ENCODE measurements at regions not wholly inside any gene's neighbourhood (a gene's known extent, or its start where the extent isn't known, plus 50 kb on each side); places are given as distances from the start of the nearest gene placed in this dataset.
"Not testable (repeated sequence)": the region's sequence is repeated elsewhere in the genome, so short reads cannot be mapped to it uniquely, and the experiment has no call there.

DNA sequence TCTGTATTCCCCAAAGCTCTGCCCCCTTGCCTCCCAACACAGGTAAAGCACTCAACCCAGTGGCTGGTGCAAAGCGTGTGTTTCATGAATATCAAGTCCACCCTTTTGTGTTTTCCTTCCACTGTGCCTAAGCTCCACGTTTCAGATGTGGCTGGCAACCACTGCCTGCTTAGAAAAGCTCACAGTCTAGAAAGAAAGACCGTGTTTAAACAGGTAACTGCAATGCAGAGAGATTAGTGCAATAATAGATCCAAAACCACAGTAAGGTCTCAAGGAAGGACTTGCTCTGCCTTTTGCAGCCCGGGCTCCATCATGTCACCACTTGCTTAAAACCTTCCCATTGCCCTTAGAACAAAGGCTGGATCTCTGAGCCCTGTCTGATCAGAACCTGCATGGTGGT is 240.2 kb upstream of the C16orf82 start:
- TF ChIP-seq EZH2phosphoT487 (IDR thresholded peaks at IDR 0.05; ENCODE audit: borderline replicate concordance, low read length) = no peak
- TF ChIP-seq, protein P1, sequence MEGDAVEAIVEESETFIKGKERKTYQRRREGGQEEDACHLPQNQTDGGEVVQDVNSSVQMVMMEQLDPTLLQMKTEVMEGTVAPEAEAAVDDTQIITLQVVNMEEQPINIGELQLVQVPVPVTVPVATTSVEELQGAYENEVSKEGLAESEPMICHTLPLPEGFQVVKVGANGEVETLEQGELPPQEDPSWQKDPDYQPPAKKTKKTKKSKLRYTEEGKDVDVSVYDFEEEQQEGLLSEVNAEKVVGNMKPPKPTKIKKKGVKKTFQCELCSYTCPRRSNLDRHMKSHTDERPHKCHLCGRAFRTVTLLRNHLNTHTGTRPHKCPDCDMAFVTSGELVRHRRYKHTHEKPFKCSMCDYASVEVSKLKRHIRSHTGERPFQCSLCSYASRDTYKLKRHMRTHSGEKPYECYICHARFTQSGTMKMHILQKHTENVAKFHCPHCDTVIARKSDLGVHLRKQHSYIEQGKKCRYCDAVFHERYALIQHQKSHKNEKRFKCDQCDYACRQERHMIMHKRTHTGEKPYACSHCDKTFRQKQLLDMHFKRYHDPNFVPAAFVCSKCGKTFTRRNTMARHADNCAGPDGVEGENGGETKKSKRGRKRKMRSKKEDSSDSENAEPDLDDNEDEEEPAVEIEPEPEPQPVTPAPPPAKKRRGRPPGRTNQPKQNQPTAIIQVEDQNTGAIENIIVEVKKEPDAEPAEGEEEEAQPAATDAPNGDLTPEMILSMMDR (IDR thresholded peaks at IDR 0.05; ENCODE audit: low read depth, low read length, poor library complexity, severe bottlenecking) = no peak
- Histone ChIP-seq H3K79me2 (ENCODE audit: control insufficient read depth, low read length) (no peaks in the 10 kb centered on the region), H3K4me1 (ENCODE audit: control insufficient read depth, low read length) (no peaks in the 10 kb centered on the region), H3F3A (ENCODE audit: control insufficient read depth, insufficient read depth) (no peaks in the 10 kb centered on the region), H3K4me3 (ENCODE audit: low read length) (no peak overlapping the region), H3K4me2 (ENCODE audit: low read length) (no peak overlapping the region), H4K20me1 (ENCODE audit: control insufficient read depth, insufficient read depth, low read depth, low read length) (no peaks in the 10 kb centered on the region), H3K36me3 (ENCODE audit: control insufficient read depth, low read length) (no peaks in the 10 kb centered on the region), H3K27ac (ENCODE audit: low read depth, low read length) (no peak overlapping the region), H3K27me3 (ENCODE audit: control insufficient read depth, low read length) (peaks cover 12% of the 10 kb centered on the region), H3K9me3 (ENCODE audit: control insufficient read depth, insufficient read depth, low read length) (no peaks in the 10 kb centered on the region), H3K9me2 (replicated peaks; ENCODE audit: control insufficient read depth, low read length) (no peaks in the 10 kb centered on the region)

DNA sequence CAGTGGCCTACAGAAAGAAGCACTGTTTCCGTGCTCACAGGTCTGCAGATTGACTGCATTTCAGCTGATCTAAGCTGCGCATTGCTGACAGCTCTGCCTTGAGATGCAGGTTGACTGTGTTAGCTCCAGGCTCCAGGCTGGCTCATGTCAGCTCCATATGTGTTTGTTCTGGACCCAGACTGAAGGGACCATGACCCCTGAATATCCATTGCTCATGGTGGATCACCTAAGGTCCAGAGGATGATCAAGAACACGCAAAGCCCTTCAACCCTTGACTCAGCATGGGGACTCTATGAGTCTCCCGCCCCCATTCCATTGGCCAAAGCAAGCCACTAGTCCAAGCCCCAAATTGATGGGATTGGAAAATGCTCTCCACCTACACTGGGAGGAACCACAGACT is 239.3 kb upstream of the C16orf82 start:
- H3K4me3 ChIP-seq (ENCODE audit: low read length) = no peak overlapping the region
- H3K4me2 ChIP-seq (ENCODE audit: low read length) = no peak overlapping the region
- TF ChIP-seq, protein P1 (IDR thresholded peaks at IDR 0.05; ENCODE audit: low read depth, low read length, poor library complexity, severe bottlenecking) = no peak
- TF ChIP-seq EZH2phosphoT487 (IDR thresholded peaks at IDR 0.05; ENCODE audit: borderline replicate concordance, low read length) = no peak
- H3K4me1 ChIP-seq (ENCODE audit: control insufficient read depth, low read length) = no peaks in the 10 kb centered on the region
- no peaks in the 10 kb centered on the region for H3K9me2 ChIP-seq (replicated peaks; ENCODE audit: control insufficient read depth, low read length)
- H3F3A ChIP-seq (ENCODE audit: control insufficient read depth, insufficient read depth) = no peaks in the 10 kb centered on the region
- no peaks in the 10 kb centered on the region for H3K36me3 ChIP-seq (ENCODE audit: control insufficient read depth, low read length)
- no peaks in the 10 kb centered on the region for H4K20me1 ChIP-seq (ENCODE audit: control insufficient read depth, insufficient read depth, low read depth, low read length)
- H3K79me2 ChIP-seq (ENCODE audit: control insufficient read depth, low read length) = no peaks in the 10 kb centered on the region
- peaks cover 14% of the 10 kb centered on the region for H3K27me3 ChIP-seq (ENCODE audit: control insufficient read depth, low read length)
- H3K9me3 ChIP-seq (ENCODE audit: control insufficient read depth, insufficient read depth, low read length) = no peaks in the 10 kb centered on the region
- no peak overlapping the region for H3K27ac ChIP-seq (ENCODE audit: low read depth, low read length)

DNA sequence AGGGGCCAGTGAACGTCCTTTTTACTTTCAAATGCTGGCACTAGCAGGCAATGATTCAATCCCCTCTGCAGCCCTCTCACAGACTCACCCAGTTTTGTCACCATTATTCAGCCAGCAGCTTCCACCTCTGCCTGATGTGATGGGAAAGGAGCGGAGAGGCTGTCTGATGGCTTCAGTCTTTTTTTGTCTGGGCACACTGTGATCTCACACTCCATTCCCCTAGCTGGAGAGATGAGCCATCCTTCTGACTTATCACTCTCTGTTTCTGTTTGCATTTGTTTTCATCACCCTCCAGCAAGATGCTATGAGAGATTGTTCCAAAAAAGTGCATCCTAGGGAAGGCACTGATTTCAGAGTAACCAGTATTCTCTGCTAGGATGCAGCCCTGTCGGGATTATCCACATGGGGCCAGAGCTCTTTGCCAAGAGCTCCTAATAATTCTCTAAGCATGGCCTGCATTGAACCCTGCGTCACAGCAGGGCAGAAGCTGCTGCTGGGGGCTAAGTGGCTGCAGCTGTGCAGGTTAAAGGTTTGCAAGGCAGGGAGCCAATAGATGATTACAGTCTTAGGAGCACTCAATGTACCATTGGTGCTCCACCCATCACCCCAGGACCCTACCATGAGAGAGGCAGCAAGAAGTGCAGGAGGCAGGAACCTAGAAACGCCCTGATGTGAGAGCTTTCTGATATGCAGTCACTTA is 236.1 kb upstream of the C16orf82 start:
- H4K20me1 ChIP-seq (ENCODE audit: control insufficient read depth, insufficient read depth, low read depth, low read length) = no peaks in the 10 kb centered on the region
- no peaks in the 10 kb centered on the region for H3K9me3 ChIP-seq (ENCODE audit: control insufficient read depth, insufficient read depth, low read length)
- no peak overlapping the region for H3K4me2 ChIP-seq (ENCODE audit: low read length)
- H3K27me3 ChIP-seq (ENCODE audit: control insufficient read depth, low read length) = peaks cover 14% of the 10 kb centered on the region
- no peak overlapping the region for H3K27ac ChIP-seq (ENCODE audit: low read depth, low read length)
- H3F3A ChIP-seq (ENCODE audit: control insufficient read depth, insufficient read depth) = no peaks in the 10 kb centered on the region
- no peak overlapping the region for H3K4me3 ChIP-seq (ENCODE audit: low read length)
- no peaks in the 10 kb centered on the region for H3K36me3 ChIP-seq (ENCODE audit: control insufficient read depth, low read length)
- H3K79me2 ChIP-seq (ENCODE audit: control insufficient read depth, low read length) = no peaks in the 10 kb centered on the region
- H3K4me1 ChIP-seq (ENCODE audit: control insufficient read depth, low read length) = no peaks in the 10 kb centered on the region
- no peak for TF ChIP-seq EZH2phosphoT487 (IDR thresholded peaks at IDR 0.05; ENCODE audit: borderline replicate concordance, low read length)
- TF ChIP-seq, protein P1 (IDR thresholded peaks at IDR 0.05; ENCODE audit: low read depth, low read length, poor library complexity, severe bottlenecking) = no peak
- H3K9me2 ChIP-seq (replicated peaks; ENCODE audit: control insufficient read depth, low read length) = no peaks in the 10 kb centered on the region

DNA sequence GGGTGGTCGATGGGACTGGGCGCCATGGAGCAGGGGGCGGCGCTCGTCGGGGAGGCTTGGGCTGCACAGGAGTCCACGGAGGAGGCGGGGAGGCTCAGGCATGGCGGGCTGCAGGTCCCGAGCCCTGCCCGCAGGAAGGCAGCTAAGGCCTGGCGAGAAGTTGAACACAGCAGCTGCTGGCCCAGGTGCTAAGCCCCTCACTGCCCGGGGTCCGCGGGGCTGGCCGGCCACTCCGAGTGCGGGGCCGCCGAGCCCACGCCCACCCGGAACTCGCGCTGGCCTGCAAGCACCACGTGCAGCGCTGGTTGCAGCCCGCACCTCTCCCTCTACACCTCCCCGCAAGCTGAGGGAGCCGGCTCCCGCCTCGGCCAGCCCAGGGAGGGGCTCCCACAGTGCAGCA is 230.6 kb upstream of the C16orf82 start:
- not testable (repeated sequence) for H3K4me2 ChIP-seq (ENCODE audit: low read length); H3K36me3 ChIP-seq (ENCODE audit: control insufficient read depth, low read length); H3K4me1 ChIP-seq (ENCODE audit: control insufficient read depth, low read length); H3K4me3 ChIP-seq (ENCODE audit: low read length); H3K9me2 ChIP-seq (replicated peaks; ENCODE audit: control insufficient read depth, low read length); H3K27me3 ChIP-seq (ENCODE audit: control insufficient read depth, low read length); H3F3A ChIP-seq (ENCODE audit: control insufficient read depth, insufficient read depth); H3K27ac ChIP-seq (ENCODE audit: low read depth, low read length); H3K9me3 ChIP-seq (ENCODE audit: control insufficient read depth, insufficient read depth, low read length); H4K20me1 ChIP-seq (ENCODE audit: control insufficient read depth, insufficient read depth, low read depth, low read length); H3K79me2 ChIP-seq (ENCODE audit: control insufficient read depth, low read length)
